ENCODE measurements at regions not wholly inside any gene's neighbourhood (a gene's known extent, or its start where the extent isn't known, plus 50 kb on each side); places are given as distances from the start of the nearest gene placed in this dataset.
"Not testable (repeated sequence)": the region's sequence is repeated elsewhere in the genome, so short reads cannot be mapped to it uniquely, and the experiment has no call there.

- DNase-seq (ENCODE audit: low read depth): no peak
- H3K4me3 ChIP-seq (ENCODE audit: low read depth, low read length): no peak overlapping the region
- TF ChIP-seq CTCF (IDR thresholded peaks at IDR 0.05; ENCODE audit: control insufficient read depth, extremely low read depth, insufficient read depth): no peak
These were observed 1061.5 kb downstream of the TDRD15 start for GRCh38 chr2:22185251-22185650.

- not testable (repeated sequence) for H3K4me3 ChIP-seq (ENCODE audit: low read depth, low read length); DNase-seq (ENCODE audit: low read depth)
These were observed 1062.6 kb downstream of the TDRD15 start for GRCh38 chr2:22186261-22186828.

GRCh38 chr2:22189893-22190480 lies 1066.2 kb downstream of the TDRD15 start:
- TF ChIP-seq CTCF (IDR thresholded peaks at IDR 0.05; ENCODE audit: control insufficient read depth, extremely low read depth, insufficient read depth): no peak
- no peak for DNase-seq (ENCODE audit: low read depth)

GRCh38 chr2:22194218-22194617 lies 1070.5 kb downstream of the TDRD15 start:
- no peak for DNase-seq (ENCODE audit: low read depth)
- no peak for TF ChIP-seq CTCF (IDR thresholded peaks at IDR 0.05; ENCODE audit: control insufficient read depth, extremely low read depth, insufficient read depth)
- no peak overlapping the region for H3K4me3 ChIP-seq (ENCODE audit: low read depth, low read length)

More at GRCh38 chr2:22189893-22190480, 1066.2 kb downstream of the TDRD15 start:
- no peak overlapping the region for H3K4me3 ChIP-seq (ENCODE audit: low read depth, low read length)

GRCh38 chr2:22196806-22197205 lies 1073.0 kb downstream of the TDRD15 start:
- no peak for TF ChIP-seq CTCF (IDR thresholded peaks at IDR 0.05; ENCODE audit: control insufficient read depth, extremely low read depth, insufficient read depth)
- no peak overlapping the region for H3K4me3 ChIP-seq (ENCODE audit: low read depth, low read length)
- no peak for DNase-seq (ENCODE audit: low read depth)

GRCh38 chr2:22198381-22199283 lies 1074.9 kb downstream of the TDRD15 start:
- DNase-seq (ENCODE audit: low read depth): no peak
- H3K4me3 ChIP-seq (ENCODE audit: low read depth, low read length): no peak overlapping the region
- no peak for TF ChIP-seq CTCF (IDR thresholded peaks at IDR 0.05; ENCODE audit: control insufficient read depth, extremely low read depth, insufficient read depth)

- DNase-seq (ENCODE audit: low read depth): no peak
- H3K4me3 ChIP-seq (ENCODE audit: low read depth, low read length): no peak overlapping the region
- no peak for TF ChIP-seq CTCF (IDR thresholded peaks at IDR 0.05; ENCODE audit: control insufficient read depth, extremely low read depth, insufficient read depth)
These were observed 1076.2 kb downstream of the TDRD15 start for GRCh38 chr2:22199994-22200393.

Data from LNCaP clone FGC (cell line).